DOHH2 (cell line): ENCODE measurements at regions not wholly inside any gene's neighbourhood (a gene's known extent, or its start where the extent isn't known, plus 50 kb on each side); places are given as distances from the start of the nearest gene placed in this dataset.
"Not testable (repeated sequence)": the region's sequence is repeated elsewhere in the genome, so short reads cannot be mapped to it uniquely, and the experiment has no call there.

ENCODE experiments used
- CTCF ChIP-seq: fragments of 200-600 bp; sonication (generic); IDR thresholded peaks from one replicate; pipeline ENCODE4 v1.5.1; 2014; ENCODE audit warnings: antibody characterized with exemption, mild to moderate bottlenecking, low read depth, low read length; ENCODE audit not compliant: poor library complexity, severe bottlenecking
- EZH2phosphoT487 ChIP-seq: fragments of 200-600 bp; sonication (generic); IDR thresholded peaks from 2 replicates; pipeline ENCODE4 v1.6.1; 2017; ENCODE audit warnings: borderline replicate concordance, mild to moderate bottlenecking, antibody characterized with exemption, low read length, moderate library complexity, mixed read lengths

- not testable (repeated sequence) for TF ChIP-seq CTCF, EZH2phosphoT487
These were observed 564.9 kb upstream of the GRID2 start for GRCh38 chr4:91738831-91739230.
